HL-60 (cell line): ENCODE measurements at regions not wholly inside any gene's neighbourhood (a gene's known extent, or its start where the extent isn't known, plus 50 kb on each side); places are given as distances from the start of the nearest gene placed in this dataset.

Experiments
- CTCF ChIP-seq: IDR thresholded peaks from one replicate; pipeline ENCODE4 v1.5.1; 2011; ENCODE audit warnings: low read length, control low read depth, inconsistent platforms; ENCODE audit not compliant: insufficient read depth
- POLR2AphosphoS5 ChIP-seq: IDR thresholded peaks from 2 replicates; pipeline ENCODE4 v1.6.1; 2012; ENCODE audit warnings: low read depth

- no peak for TF ChIP-seq CTCF
- no peak for TF ChIP-seq POLR2AphosphoS5
These were observed 108.9 kb downstream of the INHBB start for GRCh38 chr2:120454654-120455385.
